GM12878 (cell line): ENCODE measurements at regions not wholly inside any gene's neighbourhood (a gene's known extent, or its start where the extent isn't known, plus 50 kb on each side); places are given as distances from the start of the nearest gene placed in this dataset.

Experiments
- ATAC-seq: fragments of 200-7000 bp; cut with Tn5 transposase; 3 replicates; pipeline ENCODE4 v1.9.1; 2020; ENCODE audit warnings: mild to moderate bottlenecking, moderate library complexity
- BruUV-seq: library from RNA; stranded (reverse); fragments of 400-500 nt; replicated peaks from 2 replicates; lab custom pipeline; 2021; lab: Mats Ljungman, UMichigan
- CTCF ChIA-PET: fragments of 300-600 bp; sonication (Branson Sonifier 250); formaldehyde crosslinking; extraction: SDS; loops from one replicate; lab custom pipeline; 2021; ENCODE audit warnings: inconsistent platforms; lab: Yijun Ruan, JAX
- POLR2A ChIA-PET: fragments of 350-600 bp; formaldehyde crosslinking; extraction: SDS; loops from one replicate; lab custom pipeline; 2021; ENCODE audit warnings: inconsistent platforms; lab: Charles Lee
- RAD21 ChIA-PET: fragments of 300-600 bp; sonication (Branson Sonifier 250); formaldehyde crosslinking; loops from one replicate; lab custom pipeline; 2023; ENCODE audit warnings: antibody characterized with exemption; ENCODE audit not compliant: unreplicated experiment; lab: Charles Lee
- SMC1A ChIA-PET: fragments of 300-600 bp; sonication (Branson Sonifier 250); formaldehyde crosslinking; loops from one replicate; lab custom pipeline; 2023; ENCODE audit not compliant: unreplicated experiment, uncharacterized antibody; lab: Charles Lee
- DNase-seq: peaks from one replicate; pipeline ENCODE4 v3.0.0-alpha.2; 2011; ENCODE audit warnings: low read depth, low spot score
- FAIRE-seq: peaks from 3 replicates; lab custom pipeline; 2011; peaks lifted over from hg19 to GRCh38; lab: Jason Lieb, UNC
- H2AFZ ChIP-seq: 2 replicates; pipeline ENCODE4 v1.6.0; 2011; ENCODE audit warnings: low read depth, low read length, control low read depth; ENCODE audit not compliant: control insufficient read depth
- H3K27ac ChIP-seq: 2 replicates; pipeline ENCODE4 v1.5.1; 2011; ENCODE audit warnings: control low read depth; ENCODE audit not compliant: control insufficient read depth, insufficient read depth
- H3K27me3 ChIP-seq, 2 experiments: replicated peaks in 1 of 2; 2 replicates each; pipeline versions ENCODE4 v1.6.0 to v1.6.1; 2011; ENCODE audit warnings: low read length in 1 of 2; ENCODE audit not compliant: control insufficient read depth in 2 of 2, insufficient read depth in 2 of 2
- H3K36me3 ChIP-seq, 2 experiments: 2 replicates each; pipeline ENCODE4 v1.5.1; 2011; ENCODE audit warnings: low read length in 1 of 2; ENCODE audit not compliant: control insufficient read depth in 2 of 2, insufficient read depth in 2 of 2
- H3K4me1 ChIP-seq: 2 replicates; pipeline ENCODE4 v1.6.1; 2011; ENCODE audit warnings: mild to moderate bottlenecking, low read length, moderate library complexity, mixed read lengths; ENCODE audit not compliant: control insufficient read depth, insufficient read depth
- H3K4me2 ChIP-seq: 2 replicates; pipeline ENCODE4 v1.6.0; 2011; ENCODE audit warnings: control low read depth; ENCODE audit not compliant: control insufficient read depth, insufficient read depth
- H3K4me3 ChIP-seq: fragments of 200-600 bp; sonication (generic); 2 replicates; pipeline ENCODE4 v1.5.1; 2016
- H3K79me2 ChIP-seq: 2 replicates; pipeline ENCODE4 v1.6.0; 2011; ENCODE audit warnings: low read length; ENCODE audit not compliant: control insufficient read depth, insufficient read depth
- H3K9ac ChIP-seq: 2 replicates; pipeline ENCODE4 v1.8.0; 2011; ENCODE audit warnings: low read length, control low read depth, mixed read lengths; ENCODE audit not compliant: control insufficient read depth, insufficient read depth
- H3K9me3 ChIP-seq: replicated peaks from 3 replicates; pipeline ENCODE4 v1.5.1; 2011; ENCODE audit warnings: mild to moderate bottlenecking, low read length; ENCODE audit not compliant: control insufficient read depth, insufficient read depth
- H4K20me1 ChIP-seq: 2 replicates; pipeline ENCODE4 v1.6.0; 2011; ENCODE audit not compliant: control insufficient read depth, insufficient read depth
- ASH2L ChIP-seq: fragments of 300-600, 200-600 bp; sonication (generic); IDR thresholded peaks from 2 replicates; pipeline ENCODE4 v1.6.1; 2017; ENCODE audit warnings: low read depth, mild to moderate bottlenecking, borderline replicate concordance
- BHLHE40 ChIP-seq, 2 experiments: fragments of 450-650 bp in 1 of 2; IDR thresholded peaks; 2 replicates each; pipeline ENCODE4 v1.6.1; 2011 to 2017; ENCODE audit warnings: low read depth in 2 of 2, borderline replicate concordance in 1 of 2, improper control_type of control experiment in 1 of 2, low read length in 1 of 2, mild to moderate bottlenecking in 1 of 2
- EED ChIP-seq: sonication (generic); IDR thresholded peaks from 2 replicates; pipeline ENCODE4 v1.6.1; 2016; ENCODE audit warnings: antibody characterized with exemption, low read depth
- HDAC2 ChIP-seq: fragments of 200-600 bp; sonication (generic); IDR thresholded peaks from 2 replicates; pipeline ENCODE4 v1.6.1; 2017
- MXI1 ChIP-seq: fragments of 150-350 bp; IDR thresholded peaks from 2 replicates; pipeline ENCODE4 v1.6.1; 2011; ENCODE audit warnings: low read depth, mild to moderate bottlenecking, inconsistent platforms, low read length, improper control_type of control experiment
- NFIC ChIP-seq: IDR thresholded peaks from 2 replicates; pipeline ENCODE4 v1.6.1; 2012; ENCODE audit warnings: low read depth, mild to moderate bottlenecking, inconsistent platforms, low read length, moderate library complexity
- NRF1 ChIP-seq: conservative IDR thresholded peaks from 2 replicates; pipeline ENCODE4 v1.6.1; 2011; ENCODE audit warnings: mild to moderate bottlenecking, low read depth, low read length, improper control_type of control experiment
- SREBF2 ChIP-seq: IDR thresholded peaks from 2 replicates; pipeline ENCODE4 v1.6.1; 2012; ENCODE audit warnings: mild to moderate bottlenecking, low read length
- TAF1 ChIP-seq: IDR thresholded peaks from 2 replicates; pipeline ENCODE4 v1.6.1; 2011; ENCODE audit warnings: mild to moderate bottlenecking, low read depth, low read length, borderline replicate concordance
- ZNF207 ChIP-seq: fragments of 450-650 bp; IDR thresholded peaks from 2 replicates; pipeline ENCODE4 v1.6.1; 2014; ENCODE audit warnings: antibody characterized with exemption, mild to moderate bottlenecking, borderline replicate concordance
- ZNF217 ChIP-seq: fragments of 450-650 bp; IDR thresholded peaks from 2 replicates; pipeline ENCODE4 v1.6.1; 2017; ENCODE audit warnings: antibody characterized with exemption, mild to moderate bottlenecking
- WGBS: methylation state at CpG from one replicate; pipeline ENCODE4 v1.1.6; 2016; ENCODE audit warnings: low lambda C conversion rate; ENCODE audit not compliant: insufficient replicate concordance, insufficient coverage; ENCODE audit errors: missing lambda C conversion rate; 5-methylcytosine and 5-hydroxymethylcytosine counted together
- in situ Hi-C: fragments of 300-500 bp; cut with MboI; formaldehyde crosslinking; loops from 9 replicates; pipeline ENCODE4 v1.14.3; 2018; ENCODE audit warnings: mixed read lengths
- intact Hi-C: fragments of 100-400 bp; cut with micrococcal nuclease; formaldehyde crosslinking; loops from one replicate; pipeline ENCODE4 v1.14.2; 2022; ENCODE audit not compliant: unreplicated experiment

DNA sequence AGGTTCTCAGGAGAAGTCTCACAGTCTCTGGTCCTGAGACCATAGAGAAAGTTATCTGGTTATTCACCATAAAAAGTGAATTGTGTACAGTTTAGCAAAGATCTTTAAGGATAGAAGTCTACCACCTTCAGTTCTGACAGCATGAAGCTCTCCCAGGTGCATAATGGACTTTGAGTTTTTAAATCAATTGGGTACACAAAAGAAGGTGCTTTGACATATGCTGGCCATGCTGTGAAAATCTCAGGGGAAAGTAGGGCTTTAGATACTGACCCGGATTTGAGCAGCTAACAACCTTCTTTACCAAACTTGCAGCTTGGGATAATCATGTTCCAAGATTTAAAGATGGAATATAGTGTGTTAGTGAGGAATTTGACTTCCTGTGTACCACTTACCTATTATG is 264.2 kb downstream of the ZSWIM6 start:
- RAD21 ChIA-PET, result no interaction called here
- in situ Hi-C loops, result no loop called here
- ATAC-seq (no peak), FAIRE-seq (no peak), DNase-seq (no peak)
- SMC1A ChIA-PET, result interaction anchor here (0.8 to 1.2 kb wide), 3 partner anchors 9 to 56 kb away, joined by 3 read pairs; no protein-coding TSS in a partner anchor
- Histone ChIP-seq H3K27me3 (peaks cover 0 to 2% of the 10 kb centered on the region in 2 experiments; a peak in 2 of 4 replicates), H3K9ac (no peak overlapping the region), H3K27ac (no peak overlapping the region), H3K79me2 (no peaks in the 10 kb centered on the region), H4K20me1 (no peaks in the 10 kb centered on the region)
- POLR2A ChIA-PET, result no interaction called here
- no TSS peak for BruUV-seq
- CTCF ChIA-PET, result interaction anchor here (0.6 to 1.0 kb wide), 2 partner anchors 541 to 972 kb away, joined by 3 to 4 read pairs; no protein-coding TSS in a partner anchor
- TF ChIP-seq NFIC, result no peak
- no peak for TF ChIP-seq HDAC2
- no peak for TF ChIP-seq SREBF2
- no peak for TF ChIP-seq ZNF207
- no peak for TF ChIP-seq TAF1
- no peak for TF ChIP-seq MXI1
- no peak for TF ChIP-seq ZNF217
- TF ChIP-seq EED, result no peak
- no peak for TF ChIP-seq NRF1
- TF ChIP-seq, all 136 proteins: peak for 0
- Histone ChIP-seq H3K4me1 (no peaks in the 10 kb centered on the region), H3K36me3 (no peaks in the 10 kb centered on the region), H3K4me2 (no peak overlapping the region), H2AFZ (no peak overlapping the region), H3K4me3 (no peak overlapping the region), H3K9me3 (no peaks in the 10 kb centered on the region)
- intact Hi-C loops, result no loop called here
- WGBS, result 0% methylated on average over 1 of the region's 1 CpG

DNA sequence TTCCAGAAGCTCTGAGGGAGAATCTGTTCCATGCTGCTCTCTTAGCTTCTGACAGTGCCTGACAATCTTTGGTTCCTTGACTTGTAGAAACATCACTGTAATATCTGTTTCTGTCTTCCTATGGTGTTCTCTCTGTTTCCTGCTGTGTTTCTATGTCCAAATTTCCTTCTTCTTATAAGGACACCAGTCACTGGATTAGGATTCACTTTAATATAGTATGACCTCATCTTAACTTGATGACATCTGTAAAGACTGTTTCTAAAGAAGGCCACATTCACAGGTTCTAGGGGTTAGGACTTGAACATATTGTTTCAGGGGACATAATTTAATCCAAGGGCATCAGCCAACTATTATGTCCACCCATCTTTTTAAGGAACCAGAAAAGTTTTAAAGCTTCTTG is 265.6 kb downstream of the ZSWIM6 start:
- H3K4me3 ChIP-seq, result no peak overlapping the region
- in situ Hi-C loops (no loop called here), intact Hi-C loops (no loop called here)
- DNase-seq (no peak), FAIRE-seq (no peak), ATAC-seq (no peak)
- H3K36me3 ChIP-seq, result no peaks in the 10 kb centered on the region
- no peak overlapping the region for H3K4me2 ChIP-seq
- H2AFZ ChIP-seq, result no peak overlapping the region
- RAD21 ChIA-PET, result no interaction called here
- H3K4me1 ChIP-seq, result no peaks in the 10 kb centered on the region
- H3K9ac ChIP-seq, result no peak overlapping the region
- BruUV-seq, result no TSS peak
- no peaks in the 10 kb centered on the region for H3K79me2 ChIP-seq
- CTCF ChIA-PET, result no interaction called here
- no peaks in the 10 kb centered on the region for H4K20me1 ChIP-seq
- no peak for TF ChIP-seq ASH2L
- no peak for TF ChIP-seq BHLHE40 (IDR thresholded peaks at IDR 0.05; ENCODE audit: borderline replicate concordance in 1 of 2, low read depth in 2 of 2, low read length in 1 of 2)
- peaks cover 0 to 2% of the 10 kb centered on the region in 2 experiments; a peak in 2 of 4 replicates for H3K27me3 ChIP-seq
- POLR2A ChIA-PET, result interaction anchor here (0.9 kb wide), 1 partner anchor 13 kb away, joined by 3 read pairs; no protein-coding TSS in a partner anchor
- H3K27ac ChIP-seq, result no peak overlapping the region
- SMC1A ChIA-PET, result no interaction called here
- H3K9me3 ChIP-seq, result no peaks in the 10 kb centered on the region
